ENCODE measurements at regions not wholly inside any gene's neighbourhood (a gene's known extent, or its start where the extent isn't known, plus 50 kb on each side); places are given as distances from the start of the nearest gene placed in this dataset.
"Not testable (repeated sequence)": the region's sequence is repeated elsewhere in the genome, so short reads cannot be mapped to it uniquely, and the experiment has no call there.

DNA sequence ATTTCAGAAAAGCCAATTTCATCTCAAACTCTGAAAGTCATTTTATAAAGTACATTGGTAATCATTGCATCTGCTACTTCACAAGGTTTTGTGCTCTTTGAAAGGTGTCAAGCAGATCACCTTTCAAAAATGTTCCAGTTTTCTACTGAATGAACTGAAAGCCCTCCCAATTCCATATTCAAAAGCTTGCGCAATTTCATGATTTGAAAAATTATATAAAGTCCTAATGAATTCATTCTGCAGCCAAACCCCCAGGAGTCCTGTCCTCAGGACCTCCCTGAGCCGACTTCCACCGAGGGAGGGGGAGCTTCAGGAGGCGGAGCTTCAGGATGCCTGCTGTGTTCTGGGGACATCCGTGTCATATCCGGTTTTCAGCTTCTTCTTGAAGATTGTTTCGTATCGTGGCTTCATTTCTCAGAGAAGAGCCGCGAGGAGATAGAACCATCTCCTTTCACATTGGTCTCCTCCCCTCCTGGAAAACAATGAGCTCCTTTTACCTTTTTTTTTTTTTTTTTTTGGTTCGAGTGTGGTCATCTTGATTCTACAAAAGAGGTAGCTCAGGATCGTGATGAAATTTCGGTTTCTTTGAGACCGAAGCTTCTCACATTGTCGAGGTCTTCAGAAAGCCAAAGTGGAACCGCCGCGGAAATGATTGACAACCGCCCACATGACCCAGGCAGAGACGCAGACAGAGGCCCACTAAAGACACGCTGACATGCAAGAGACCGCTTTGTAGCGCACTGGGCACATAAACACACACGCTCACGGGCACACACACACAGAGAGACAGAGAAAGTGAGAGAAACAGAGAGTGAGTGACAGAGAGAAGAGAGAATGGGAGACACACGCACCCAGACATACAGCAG is 553.8 kb upstream of the ZNF337 start:
- in situ Hi-C loops (cut with HindIII; ENCODE audit: low pct_unique_long_range_greater_than_20kb, low sequenced_read_pairs) = not testable (repeated sequence)
- DNase-seq (ENCODE audit: low read depth, low spot score) = peak; percentile 29

GRCh38 chr20:26243731-26244130 is 547.1 kb upstream of the ZNF337 start:
- in situ Hi-C loops (cut with HindIII; ENCODE audit: low pct_unique_long_range_greater_than_20kb, low sequenced_read_pairs) = no loop called here

DNA sequence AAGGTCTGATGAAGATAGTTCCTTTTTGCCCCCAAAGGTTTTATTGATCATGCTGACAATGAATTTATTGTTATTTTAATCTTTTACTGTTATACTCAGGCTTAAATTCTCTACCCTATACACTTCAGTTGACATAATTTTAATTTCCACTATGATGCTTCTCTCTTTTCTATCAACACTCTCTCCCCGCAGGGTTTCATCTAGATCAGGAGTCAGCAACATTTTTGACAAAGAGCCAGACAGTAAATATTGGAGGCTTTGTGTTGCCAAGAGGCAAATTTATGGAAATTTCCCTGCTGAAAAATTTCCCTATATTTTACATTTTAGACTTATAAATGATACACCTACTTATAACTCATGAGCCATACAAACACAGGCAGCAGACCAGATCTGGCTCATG is 524.0 kb upstream of the ZNF337 start:
- in situ Hi-C loops (cut with HindIII; ENCODE audit: low pct_unique_long_range_greater_than_20kb, low sequenced_read_pairs); DNase-seq (ENCODE audit: low read depth, low spot score): not testable (repeated sequence)

More at GRCh38 chr20:26243731-26244130, 547.1 kb upstream of the ZNF337 start:
- no peak for DNase-seq (ENCODE audit: low read depth, low spot score)

DNA sequence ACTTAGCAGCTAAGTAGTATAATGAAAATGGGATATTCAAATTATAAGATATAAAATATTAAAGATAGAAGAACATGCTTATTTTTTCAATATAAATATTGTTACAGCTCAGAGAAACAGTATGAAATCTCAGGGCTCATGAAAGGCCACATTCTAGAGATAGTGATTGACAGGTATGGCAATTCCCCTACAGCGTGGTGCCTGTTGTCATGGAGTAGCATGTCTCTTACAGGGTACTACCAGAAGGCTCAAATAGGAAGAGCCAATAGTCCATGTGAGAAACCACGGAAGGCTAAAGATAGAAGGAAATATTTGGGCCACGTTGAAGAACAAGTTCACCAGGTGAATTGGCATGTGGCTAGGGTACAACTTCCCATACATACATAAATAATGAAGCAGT is 522.9 kb upstream of the ZNF337 start:
- in situ Hi-C loops (cut with HindIII; ENCODE audit: low pct_unique_long_range_greater_than_20kb, low sequenced_read_pairs); DNase-seq (ENCODE audit: low read depth, low spot score): not testable (repeated sequence)

DNA sequence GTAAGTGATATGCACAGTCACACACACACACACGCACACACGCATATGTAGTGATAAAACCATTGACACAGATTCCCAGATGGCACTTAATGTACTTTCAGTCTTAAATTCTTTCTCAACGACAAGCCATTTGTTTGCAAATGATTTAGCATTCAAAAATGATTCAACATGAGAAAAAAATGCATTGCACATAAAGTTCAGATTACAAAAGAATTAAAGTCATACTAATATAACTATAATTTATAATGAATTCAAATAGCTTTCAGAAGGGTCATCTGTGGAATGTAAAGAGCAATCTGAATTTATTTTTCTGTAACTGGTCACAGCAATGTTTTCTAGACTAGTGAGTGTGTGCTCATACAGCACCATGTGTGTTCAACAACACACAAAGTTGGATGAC is 521.6 kb upstream of the ZNF337 start:
- in situ Hi-C loops (cut with HindIII; ENCODE audit: low pct_unique_long_range_greater_than_20kb, low sequenced_read_pairs) = no loop called here

DNA sequence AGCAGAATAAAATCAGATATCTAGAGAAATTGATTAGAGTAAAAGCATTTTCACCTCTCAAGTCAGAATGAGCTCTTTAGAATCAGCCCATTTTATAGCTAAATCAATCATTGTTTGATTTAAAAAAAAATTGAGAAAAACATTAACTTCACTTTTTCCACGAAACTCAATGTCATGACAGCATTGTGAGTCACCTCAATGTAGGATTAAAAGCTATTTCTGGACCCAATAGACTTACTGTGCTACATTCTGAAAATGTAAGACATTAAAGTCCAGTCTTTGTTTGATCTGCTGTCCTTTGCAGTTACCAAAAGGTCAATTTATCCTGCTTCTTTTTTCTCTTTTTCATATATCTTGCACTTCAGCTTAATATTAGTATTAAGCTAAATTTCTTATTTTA is 519.4 kb upstream of the ZNF337 start:
- in situ Hi-C loops (cut with HindIII; ENCODE audit: low pct_unique_long_range_greater_than_20kb, low sequenced_read_pairs) = no loop called here
- DNase-seq (ENCODE audit: low read depth, low spot score) = no peak

More for the DNA sequence above, 521.6 kb upstream of the ZNF337 start:
- no peak for DNase-seq (ENCODE audit: low read depth, low spot score)

DNA sequence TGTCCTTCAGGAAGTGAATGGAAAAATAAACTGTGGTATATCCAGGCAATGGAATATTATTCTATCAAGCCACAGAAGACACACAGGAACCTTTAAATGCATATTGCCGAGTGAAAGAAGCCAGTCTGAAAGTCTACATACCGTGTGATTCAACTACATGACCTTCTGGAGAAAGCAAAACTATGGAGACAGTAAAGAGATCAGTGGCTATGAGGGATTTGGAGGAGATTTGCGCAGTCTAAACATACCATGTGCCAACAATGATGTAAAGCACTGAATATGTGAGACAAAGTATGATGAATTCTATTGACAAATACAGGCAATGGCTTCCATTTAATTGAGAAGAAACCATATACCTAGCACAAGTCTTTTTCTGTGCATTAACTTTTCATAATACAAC is 518.3 kb upstream of the ZNF337 start:
- in situ Hi-C loops (cut with HindIII; ENCODE audit: low pct_unique_long_range_greater_than_20kb, low sequenced_read_pairs) = no loop called here
- DNase-seq (ENCODE audit: low read depth, low spot score) = no peak

DNA sequence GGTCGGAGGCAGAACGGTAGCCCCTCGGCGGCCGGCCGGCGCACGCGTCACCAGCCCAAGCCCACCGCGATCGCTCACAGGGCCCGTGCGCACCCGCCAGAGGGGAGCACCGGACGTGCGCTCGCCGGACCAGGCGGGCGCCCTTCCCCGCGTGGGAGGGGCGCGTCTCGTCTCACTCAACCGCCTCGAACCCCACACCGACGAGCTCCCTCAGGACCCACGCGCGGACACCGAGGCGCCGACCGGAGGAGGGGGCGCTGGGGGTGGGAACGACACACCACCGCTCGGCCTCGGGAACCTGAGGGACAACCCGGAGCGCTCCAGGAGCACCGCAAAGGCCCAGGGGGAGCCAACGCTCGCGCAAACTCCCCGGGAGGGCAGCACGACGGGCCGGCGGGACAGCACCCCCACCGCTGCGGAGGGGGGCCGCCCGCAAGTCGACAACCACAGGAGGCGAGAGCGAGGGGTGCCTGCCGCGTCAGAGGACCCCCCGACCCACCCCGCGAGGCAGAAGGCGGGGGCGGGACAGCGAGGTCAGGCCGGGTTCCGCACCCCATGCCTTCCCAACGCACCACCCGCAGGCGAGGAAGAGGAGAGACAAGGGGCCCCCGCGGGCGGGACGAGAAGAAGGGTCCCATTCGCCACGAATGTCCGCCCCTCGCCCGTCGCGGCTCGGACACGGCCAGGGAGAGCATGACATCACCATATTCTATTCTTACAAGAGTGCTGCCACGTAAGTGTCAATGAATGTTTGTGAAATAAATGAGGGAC is 512.7 kb upstream of the ZNF337 start:
- DNase-seq (ENCODE audit: low read depth, low spot score) = no peak
- in situ Hi-C loops (cut with HindIII; ENCODE audit: low pct_unique_long_range_greater_than_20kb, low sequenced_read_pairs) = no loop called here

DNA sequence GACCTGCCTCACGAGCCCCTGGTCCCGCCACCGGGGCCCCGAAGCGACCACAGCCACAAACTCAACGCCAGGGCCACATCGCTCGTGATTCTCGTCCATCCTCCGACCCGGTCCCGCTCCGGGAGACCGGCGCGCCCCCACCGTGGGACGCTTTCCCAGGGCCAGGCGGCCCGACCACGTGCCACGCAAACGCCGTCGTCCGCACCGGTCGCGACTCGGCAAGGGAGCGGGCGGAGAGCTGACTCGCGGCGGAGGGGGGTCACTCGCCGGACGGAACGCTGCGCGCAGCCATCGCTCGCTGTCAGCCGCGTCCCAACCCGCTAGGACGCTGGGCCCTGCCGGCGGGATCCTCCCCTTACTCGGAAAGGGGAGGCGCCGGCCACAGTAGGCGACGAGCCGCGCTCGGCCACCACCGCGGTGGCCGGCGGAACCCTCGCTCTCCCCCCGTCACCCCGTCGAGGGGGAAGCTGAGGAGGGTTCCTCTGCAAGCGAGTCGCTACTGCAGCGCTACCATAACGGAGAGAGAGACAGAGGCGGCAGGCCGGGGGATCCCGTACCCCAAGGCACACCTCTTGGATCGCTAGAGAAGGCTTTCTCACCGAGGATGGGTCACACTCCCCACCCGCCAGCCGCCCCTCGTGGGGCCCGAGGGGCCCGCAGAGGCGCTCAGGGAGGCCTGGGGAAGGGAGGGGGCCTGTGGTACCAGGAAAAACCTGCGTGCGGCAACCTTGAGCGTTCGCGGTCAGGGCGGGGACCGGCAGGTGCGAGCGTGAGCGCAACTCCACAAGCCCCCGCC is 511.8 kb upstream of the ZNF337 start:
- in situ Hi-C loops (cut with HindIII; ENCODE audit: low pct_unique_long_range_greater_than_20kb, low sequenced_read_pairs) = no loop called here
- DNase-seq (ENCODE audit: low read depth, low spot score) = no peak

- DNase-seq (ENCODE audit: low read depth, low spot score); in situ Hi-C loops (cut with HindIII; ENCODE audit: low pct_unique_long_range_greater_than_20kb, low sequenced_read_pairs): not testable (repeated sequence)
Measured at GRCh38 chr20:26207967-26208295, 511.3 kb upstream of the ZNF337 start.

DNA sequence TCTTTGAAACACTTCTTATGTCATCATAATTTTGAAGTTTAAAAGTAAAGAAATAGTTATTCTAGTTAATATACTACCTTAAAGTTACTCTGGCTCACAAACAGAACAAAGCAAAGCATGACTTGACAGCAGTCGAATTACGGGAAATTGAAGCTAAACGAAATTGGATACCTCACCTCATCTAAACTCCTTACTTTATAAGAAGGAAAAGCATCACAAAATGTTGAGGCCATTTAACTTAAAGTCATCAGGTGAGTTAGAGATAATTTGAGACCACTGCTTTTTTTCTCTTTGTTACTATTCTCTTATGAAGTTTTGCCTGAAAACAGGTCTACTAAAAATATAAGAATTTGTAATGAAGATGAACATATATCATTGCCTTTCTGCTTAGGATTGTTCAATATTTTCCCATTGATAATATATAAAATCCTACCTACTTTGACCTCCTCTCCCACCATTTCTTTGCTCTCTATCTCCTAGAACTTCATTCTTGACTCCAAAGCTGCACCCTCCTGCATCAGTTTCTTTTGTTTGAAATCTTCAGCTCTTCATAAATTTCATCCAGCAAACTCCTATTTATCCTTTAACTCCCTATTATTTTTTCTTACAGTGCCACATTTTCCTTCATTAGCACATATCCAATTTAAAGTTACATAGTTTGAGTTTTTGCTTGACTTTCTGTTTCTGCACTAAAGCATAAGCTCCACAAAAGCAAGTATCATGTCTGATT is 510.7 kb upstream of the ZNF337 start:
- in situ Hi-C loops (cut with HindIII; ENCODE audit: low pct_unique_long_range_greater_than_20kb, low sequenced_read_pairs) = no loop called here

GRCh38 chr20:26205350-26205749 is 508.7 kb upstream of the ZNF337 start:
- DNase-seq (ENCODE audit: low read depth, low spot score) = no peak
- in situ Hi-C loops (cut with HindIII; ENCODE audit: low pct_unique_long_range_greater_than_20kb, low sequenced_read_pairs) = no loop called here

More for the DNA sequence above, 510.7 kb upstream of the ZNF337 start:
- DNase-seq (ENCODE audit: low read depth, low spot score) = no peak

DNA sequence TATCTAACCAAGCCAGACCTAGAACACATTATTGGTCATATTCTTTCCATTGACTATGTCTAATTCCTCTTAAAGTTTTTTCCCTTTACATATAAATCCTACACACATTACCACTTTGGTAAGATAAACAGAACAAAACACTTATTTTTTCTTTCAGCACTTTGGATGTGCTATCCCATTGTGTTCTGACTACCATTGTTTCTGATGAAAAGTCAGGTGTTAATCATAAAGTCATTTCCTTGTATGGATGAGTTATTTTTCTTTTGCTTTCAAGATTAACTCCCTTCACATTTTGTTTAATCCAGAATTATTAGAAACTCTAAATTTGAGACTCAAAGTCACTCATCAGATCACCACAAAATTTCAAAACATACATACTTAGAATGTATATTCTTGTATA is 504.4 kb upstream of the ZNF337 start:
- in situ Hi-C loops (cut with HindIII; ENCODE audit: low pct_unique_long_range_greater_than_20kb, low sequenced_read_pairs); DNase-seq (ENCODE audit: low read depth, low spot score): not testable (repeated sequence)

DNA sequence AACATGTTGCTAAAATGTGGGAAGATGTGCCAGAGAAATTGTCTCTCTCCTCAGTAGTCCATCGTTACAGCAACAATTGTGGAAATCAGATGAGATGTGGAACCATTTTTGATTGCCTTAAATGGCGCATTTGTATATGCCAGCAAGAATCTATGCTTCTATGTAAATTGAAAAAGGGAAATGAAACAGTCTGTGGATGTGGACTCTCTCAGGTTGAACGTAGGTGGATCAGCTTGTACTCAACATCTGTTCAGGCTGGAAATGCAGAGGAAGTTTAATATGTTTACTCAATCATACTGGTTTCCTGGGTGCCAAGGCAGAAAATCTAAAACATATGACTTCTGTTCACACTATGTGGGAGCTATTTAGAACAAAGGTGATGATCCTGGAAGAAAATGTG is 490.7 kb upstream of the ZNF337 start:
- DNase-seq (ENCODE audit: low read depth, low spot score); in situ Hi-C loops (cut with HindIII; ENCODE audit: low pct_unique_long_range_greater_than_20kb, low sequenced_read_pairs): not testable (repeated sequence)

DNA sequence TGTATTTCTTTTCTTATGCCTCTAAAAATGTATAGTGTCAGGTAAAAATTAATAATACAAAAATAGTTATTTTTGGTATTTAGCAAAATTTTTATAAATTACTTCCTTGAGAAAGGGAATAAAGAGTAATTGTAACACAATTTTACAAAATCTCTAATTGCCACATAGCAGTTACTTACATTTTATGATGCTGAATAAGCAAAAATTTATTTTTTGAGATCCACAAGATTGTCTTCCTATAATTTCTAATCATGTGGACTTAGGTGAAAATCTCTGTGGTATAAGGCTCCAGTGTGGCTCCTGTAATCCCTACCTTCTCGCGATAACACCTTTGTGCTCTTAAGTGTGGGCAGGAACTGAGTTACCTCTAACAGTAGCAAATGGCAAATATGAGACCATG is 487.1 kb upstream of the ZNF337 start:
- in situ Hi-C loops (cut with HindIII; ENCODE audit: low pct_unique_long_range_greater_than_20kb, low sequenced_read_pairs); DNase-seq (ENCODE audit: low read depth, low spot score): not testable (repeated sequence)

- DNase-seq (ENCODE audit: low read depth, low spot score); in situ Hi-C loops (cut with HindIII; ENCODE audit: low pct_unique_long_range_greater_than_20kb, low sequenced_read_pairs): not testable (repeated sequence)
Measured at GRCh38 chr20:26181364-26181763, 484.7 kb upstream of the ZNF337 start.

GRCh38 chr20:26171875-26172274 is 475.2 kb upstream of the ZNF337 start:
- in situ Hi-C loops (cut with HindIII; ENCODE audit: low pct_unique_long_range_greater_than_20kb, low sequenced_read_pairs) = not testable (repeated sequence)

More at GRCh38 chr20:26171875-26172274, 475.2 kb upstream of the ZNF337 start:
- not testable (repeated sequence) for DNase-seq (ENCODE audit: low read depth, low spot score)

Measured in SK-MEL-5 (cell line).